Left renal cortex interstitium (tissue), 4 donors: ENCODE measurements at regions not wholly inside any gene's neighbourhood (a gene's known extent, or its start where the extent isn't known, plus 50 kb on each side); places are given as distances from the start of the nearest gene placed in this dataset.
A peak's percentile ranks its signal among the peaks of the same experiment; 100 is the strongest.
"Not testable (repeated sequence)": the region's sequence is repeated elsewhere in the genome, so short reads cannot be mapped to it uniquely, and the experiment has no call there.

ENCODE experiments used
- DNase-seq, 4 donors: peaks; one replicate each; pipeline ENCODE4 v3.0.0-alpha.2; 2013; ENCODE audit warnings: low read depth in 4 of 4, low spot score in 2 of 4, missing footprints in 1 of 4

DNA sequence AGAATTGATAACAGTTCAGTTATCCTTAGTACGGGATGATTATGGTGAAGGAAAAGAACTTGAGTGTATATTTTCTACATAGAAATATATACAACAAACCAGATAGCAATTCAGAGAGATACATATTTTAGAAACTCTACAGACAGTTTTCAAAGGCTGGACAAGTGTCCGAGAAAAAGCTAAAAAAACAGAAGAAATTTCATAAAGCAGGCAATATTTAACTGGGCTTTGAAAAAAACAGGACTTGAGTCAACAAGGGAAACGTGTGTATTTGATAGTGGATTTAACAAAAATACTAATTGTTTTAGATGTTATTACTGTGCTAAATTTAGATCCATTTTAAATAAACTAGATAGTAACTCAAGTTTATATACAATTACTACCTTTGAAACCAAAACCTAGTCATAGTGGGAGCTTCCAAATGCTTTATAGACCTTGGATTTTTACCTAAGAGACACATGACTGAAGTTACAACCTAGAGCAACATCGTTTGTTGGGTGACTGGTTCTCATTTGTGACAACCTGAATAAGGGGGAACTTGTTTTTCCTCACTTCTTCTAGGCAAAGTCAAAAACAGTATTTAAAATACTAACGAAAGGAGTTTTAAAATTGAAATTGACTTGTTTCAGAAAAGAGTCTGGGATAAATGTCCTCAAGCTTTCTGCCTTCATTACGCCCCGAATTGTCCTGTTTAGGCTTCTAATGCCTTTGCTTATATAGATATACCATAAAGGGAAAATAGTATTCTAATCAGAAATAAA lies 116.7 kb upstream of the PRSS16 start:
- no peak for DNase-seq

DNA sequence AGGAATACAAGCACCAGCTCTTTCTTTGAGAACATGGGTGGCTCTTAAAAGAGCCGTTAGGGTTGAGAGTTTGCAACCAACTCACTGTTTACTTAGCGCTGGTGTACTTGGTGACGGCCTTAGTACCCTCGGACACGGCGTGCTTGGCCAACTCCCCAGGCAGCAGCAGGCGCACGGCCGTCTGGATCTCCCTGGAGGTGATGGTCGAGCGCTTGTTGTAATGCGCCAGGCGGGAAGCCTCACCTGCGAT lies 115.3 kb upstream of the PRSS16 start:
- DNase-seq: not testable (repeated sequence)

DNA sequence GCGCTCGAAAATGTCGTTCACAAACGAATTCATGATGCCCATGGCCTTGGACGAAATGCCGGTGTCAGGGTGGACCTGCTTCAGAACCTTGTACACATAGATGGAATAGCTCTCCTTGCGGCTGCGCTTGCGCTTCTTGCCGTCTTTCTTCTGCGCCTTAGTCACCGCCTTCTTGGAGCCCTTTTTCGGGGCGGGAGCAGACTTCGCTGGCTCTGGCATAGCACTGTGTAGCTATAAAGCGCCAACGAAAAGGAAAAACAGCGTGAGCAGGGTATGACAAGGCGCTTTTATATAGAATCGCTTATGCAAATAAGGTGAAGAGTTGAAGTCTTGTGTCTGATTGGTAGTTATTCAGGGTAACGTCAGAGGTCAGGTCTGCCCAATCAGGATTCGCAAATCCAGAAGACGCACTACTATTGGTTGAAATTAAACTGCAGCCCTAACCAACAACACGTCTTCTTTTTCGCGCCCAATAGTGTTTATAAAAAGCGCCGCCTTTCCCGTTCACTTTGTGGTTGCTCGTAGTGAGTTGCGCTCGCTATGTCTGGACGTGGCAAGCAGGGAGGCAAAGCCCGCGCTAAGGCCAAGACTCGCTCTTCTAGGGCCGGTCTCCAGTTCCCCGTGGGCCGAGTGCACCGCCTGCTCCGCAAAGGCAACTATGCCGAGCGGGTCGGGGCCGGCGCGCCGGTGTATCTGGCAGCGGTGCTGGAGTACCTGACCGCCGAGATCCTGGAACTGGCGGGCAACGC lies 114.8 kb upstream of the PRSS16 start:
- peak; percentile 99 to 100 (median 100) for DNase-seq

DNA sequence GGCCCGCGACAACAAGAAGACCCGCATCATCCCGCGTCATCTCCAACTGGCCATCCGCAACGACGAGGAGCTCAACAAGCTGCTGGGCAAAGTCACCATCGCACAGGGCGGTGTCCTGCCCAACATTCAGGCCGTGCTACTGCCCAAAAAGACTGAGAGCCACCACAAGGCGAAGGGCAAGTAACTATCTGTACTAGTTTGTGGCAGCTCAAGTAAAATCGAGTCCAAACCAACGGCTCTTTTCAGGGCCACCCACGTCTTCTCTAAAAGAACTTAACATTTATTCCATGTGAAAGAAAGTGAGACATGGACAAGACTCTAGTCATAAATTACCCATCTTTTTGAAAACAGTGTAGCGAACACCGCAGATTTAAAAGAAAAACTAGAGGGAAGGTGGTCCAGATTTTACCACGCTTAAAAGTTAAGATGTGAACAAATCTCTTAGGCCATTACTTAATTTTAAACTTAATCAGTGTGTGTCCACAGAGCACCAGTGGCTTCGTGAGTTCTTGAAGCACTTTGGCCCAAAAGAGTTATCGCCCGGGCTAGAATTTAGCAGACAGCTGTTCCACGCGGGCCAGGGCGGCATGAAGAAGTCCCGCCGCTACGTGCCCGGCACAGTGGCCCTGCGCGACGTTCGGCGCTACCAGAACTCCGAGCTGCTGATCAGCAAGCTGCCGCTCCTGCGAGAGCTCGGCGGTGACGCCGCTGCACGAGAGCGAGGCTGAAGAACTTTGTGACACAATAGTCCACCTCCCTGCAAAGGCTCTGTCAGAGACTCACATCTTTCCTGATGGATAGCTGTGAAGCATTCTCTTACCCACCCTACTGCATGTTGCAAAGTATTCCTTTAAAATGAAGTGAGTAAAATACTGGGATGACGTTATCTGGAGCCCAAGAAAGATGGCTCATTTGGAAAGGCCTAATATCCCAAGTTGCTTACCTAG lies 113.9 kb upstream of the PRSS16 start:
- no peak for DNase-seq

DNA sequence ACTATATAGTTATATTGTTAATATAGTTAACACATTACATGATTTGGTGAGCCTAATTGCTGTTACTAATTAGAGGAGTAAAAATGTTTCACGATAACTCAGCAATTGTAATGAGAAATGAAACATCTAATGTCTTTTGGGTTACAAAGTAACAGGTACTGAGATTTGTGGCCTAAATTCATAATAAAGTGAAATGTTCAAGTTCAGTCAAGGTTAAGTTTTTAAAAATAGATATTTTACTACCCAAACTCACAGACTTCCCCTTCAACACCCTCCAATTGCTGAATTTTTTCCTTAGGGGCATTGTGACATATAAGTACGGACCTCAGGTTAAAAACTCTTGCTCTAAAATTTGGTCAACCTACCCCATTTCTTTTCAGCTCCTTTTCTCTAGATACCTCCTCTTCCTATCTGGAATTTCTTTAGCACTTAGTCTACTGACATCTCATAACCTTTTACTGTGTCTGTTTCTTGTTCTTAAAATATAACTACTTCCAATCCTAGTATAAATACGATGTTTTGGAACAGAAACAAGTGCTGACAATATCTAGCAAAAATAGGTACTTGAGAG lies 112.3 kb upstream of the PRSS16 start:
- no peak for DNase-seq

DNA sequence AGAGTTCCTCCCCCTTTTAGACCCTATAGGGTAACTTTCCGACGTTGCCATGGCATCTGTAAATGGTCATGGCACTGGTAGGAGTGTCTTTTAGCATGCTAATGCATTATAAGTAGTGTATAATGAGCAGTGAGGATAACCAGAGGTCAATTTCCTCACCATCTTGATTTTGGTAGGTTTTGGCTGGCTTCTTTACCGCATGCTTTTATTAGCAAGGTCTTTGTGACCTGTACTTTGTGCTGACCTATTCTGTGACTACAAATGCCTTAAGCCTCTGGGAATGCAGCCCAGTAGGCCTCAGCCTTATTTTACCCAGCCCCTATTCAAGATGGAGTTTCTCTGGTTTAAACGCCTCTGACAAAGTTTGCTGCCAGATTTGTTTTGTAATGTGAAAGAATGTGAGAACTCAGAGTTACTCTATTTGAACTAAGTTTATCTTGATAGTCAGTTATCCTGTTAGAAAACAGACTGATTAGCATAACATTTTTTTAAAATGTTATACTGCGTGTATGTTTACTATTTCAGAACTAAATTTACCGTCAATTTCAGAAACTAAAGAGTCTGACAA lies 111.3 kb upstream of the PRSS16 start:
- no peak for DNase-seq

DNA sequence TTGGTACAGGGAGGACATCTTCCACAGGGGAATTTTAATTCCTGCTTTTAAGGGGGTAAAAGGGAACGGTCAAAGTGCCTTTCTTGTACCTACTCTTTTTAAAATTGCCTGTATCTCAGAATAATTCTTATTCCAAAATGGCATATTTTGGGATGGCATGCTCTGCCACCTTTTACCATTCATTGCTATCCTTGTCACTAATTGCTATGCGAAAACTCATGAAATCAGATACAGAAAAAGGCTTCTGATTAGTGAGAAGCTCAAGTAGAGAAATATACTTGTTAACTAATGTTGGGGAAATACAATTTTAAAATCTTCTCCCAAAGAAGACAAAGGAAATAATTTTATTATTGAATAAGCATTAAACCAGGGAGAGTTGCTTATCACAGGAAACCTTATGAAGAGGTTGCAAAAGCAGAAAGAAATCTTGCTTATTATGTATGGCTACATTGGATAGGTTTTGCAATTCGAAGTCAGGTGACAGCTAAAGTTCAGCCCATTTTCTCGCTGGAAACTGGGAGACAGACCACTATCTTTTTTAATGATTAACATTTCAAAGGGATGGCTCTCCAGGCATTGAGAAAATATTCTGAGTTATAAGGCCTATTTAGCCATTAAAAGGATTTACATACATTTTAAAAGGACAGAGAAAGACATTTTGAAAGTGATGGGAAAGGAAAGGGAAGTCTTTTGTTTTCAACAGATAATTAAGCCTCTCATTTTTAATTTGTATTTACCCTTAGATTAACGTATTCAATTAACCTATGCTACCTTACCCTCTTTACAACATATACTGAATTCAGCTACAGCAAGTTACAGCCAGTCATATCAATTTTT lies 110.3 kb upstream of the PRSS16 start:
- DNase-seq: no peak

DNA sequence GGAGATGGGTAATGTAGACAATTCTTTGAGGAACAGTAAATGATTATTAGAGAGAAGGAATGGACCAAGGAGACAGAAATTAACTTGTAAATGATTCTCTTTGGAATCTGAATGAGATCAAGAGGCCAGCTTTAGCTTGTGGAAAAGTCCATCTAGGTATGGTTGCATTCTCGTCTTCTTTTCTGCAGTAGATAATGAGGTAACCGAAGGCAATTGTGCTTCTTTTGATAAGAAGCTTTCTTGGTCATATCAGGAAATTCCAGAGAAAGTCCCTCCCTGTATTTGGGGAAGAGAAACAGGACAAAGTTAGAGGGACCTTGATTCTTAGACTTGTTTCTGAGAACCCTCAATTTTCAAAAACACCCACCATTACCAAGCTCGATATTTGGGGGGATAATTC lies 109.1 kb upstream of the PRSS16 start:
- DNase-seq: no peak

DNA sequence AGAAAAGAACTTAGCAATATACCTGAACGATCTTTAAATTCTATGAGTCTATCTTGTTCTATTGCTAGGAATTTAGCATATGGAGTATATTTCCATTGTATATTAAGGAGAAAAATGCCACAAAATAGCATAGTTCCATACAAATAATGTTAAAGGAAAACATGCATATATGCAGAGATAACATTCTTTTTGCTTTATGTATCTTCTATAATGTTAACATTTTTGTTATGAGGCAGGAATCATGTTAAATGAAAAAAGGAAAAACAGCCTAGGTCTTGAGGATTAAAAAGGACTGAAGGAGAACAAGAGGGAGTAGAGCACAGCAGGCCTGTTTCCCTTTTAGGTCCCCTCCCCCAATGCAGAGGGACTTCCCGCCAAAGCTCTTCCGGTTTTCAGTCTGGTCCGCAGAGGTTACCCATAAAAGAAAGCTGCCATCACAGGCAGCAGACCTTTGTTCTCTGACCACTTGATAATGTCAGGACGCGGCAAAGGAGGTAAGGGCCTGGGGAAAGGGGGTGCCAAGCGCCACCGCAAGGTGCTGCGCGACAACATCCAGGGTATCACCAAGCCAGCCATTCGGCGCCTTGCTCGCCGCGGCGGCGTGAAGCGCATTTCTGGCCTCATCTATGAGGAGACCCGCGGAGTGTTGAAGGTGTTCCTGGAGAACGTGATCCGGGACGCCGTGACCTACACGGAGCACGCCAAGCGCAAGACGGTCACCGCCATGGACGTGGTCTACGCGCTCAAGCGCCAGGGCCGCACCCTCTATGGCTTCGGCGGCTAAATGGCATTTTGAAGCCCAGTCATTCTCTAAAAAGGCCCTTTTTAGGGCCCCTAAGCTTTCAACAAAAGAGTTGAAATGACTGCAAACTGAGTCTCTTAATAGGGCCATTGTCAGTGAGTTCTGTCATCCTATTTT lies 108.4 kb upstream of the PRSS16 start:
- DNase-seq: peak; percentile 69 to 87 (median 85)

DNA sequence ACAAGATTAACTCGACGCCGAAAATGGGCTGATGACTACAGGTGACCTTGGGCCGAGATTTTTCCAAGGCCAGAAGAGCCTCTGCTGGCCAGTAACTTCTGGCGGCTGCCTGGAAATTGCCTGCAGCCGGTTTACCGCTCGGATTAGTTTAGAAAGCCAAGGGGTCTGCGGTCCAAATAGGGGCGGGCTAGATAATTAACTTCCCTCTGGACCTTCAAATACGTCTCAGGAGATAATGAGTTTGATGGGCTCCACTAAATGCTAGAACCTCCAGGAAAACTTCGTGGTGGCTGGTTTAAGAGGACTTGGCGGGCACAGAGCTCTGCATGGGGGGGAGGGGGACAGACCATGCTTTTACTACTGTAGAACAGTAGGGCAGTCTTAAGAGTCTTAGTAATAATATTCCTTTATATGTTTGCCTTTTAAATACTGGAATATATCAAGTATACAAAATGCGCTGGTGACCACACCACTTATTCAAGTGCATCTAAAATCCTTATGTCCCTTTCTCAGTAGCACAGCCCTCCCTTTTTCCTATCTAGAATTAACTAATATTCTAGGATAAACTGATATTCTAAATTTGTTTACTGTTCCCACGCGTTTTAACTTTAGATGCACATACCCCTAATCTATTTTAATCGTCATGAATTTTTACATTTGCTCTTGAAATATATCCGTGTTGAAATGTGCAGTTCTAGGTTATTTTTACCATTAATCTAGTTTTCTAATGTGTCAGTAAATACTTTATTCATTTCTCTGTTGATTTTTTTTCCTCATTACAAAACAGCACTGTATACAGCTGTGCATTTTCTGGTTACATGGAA lies 107.5 kb upstream of the PRSS16 start:
- DNase-seq: no peak

DNA sequence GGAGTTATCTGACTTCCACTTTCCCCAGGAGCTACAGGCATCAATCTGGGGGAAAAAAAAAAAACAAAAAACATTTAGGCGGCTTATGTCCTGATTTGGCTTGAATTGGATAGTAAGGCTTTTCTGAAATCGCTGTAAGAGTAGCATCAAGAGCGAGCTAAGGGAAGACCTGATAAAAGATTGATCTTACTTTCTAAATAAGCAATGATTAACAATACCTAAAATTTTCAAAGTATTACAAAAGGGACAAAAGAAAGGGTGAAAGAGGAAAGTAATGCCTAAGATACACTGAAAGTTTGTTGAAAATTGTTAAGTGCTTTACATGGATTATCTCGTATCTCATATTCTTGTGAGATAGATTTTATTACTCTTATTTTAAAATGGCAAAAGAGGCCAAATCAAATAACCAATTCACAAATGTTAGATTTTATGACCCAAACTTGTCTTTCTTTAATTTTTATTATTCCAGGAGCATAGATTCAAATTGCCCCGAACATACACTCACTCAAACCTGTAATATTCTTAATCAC lies 106.4 kb upstream of the PRSS16 start:
- no peak for DNase-seq

DNA sequence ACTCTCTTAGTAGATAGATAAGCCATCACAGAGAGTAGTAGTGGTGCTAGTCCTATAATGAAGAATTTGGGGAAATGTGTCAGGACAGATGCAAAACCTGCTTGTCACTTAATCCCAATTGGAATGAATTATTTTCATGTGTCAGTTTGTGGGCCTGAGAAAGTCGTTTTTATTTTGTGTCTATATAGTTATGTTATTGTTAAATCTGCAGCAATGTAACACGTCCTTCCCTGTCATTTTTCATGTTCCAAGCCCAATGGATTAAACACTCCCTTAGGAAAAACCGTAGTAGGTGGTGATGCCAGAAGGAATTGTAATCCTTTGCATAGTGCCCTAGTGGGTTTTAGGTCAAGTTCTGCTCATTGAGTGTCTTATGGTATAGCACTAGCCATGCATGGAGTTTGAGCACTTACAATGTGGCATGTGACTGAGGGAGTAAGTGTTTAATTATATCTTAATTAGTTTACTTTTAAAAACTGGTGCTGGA lies 105.9 kb upstream of the PRSS16 start:
- no peak for DNase-seq

DNA sequence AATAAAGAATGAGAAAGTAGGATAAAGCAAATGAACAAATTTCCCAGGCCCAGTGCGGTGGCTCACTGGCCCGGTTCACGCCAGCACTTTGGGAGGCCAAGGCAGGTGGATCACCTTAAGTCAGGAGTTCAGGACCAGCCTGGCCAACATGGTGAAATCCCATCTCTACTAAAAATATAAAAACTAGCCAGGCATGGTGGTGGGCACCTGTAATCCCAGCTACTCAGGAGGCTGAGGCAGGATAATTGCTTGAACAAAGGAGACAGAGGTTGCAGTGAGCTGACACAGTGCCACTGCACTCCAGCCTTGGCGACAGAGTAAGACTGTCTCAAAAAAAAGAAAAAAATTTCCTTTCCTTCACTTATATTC lies 104.5 kb upstream of the PRSS16 start:
- not testable (repeated sequence) for DNase-seq

DNA sequence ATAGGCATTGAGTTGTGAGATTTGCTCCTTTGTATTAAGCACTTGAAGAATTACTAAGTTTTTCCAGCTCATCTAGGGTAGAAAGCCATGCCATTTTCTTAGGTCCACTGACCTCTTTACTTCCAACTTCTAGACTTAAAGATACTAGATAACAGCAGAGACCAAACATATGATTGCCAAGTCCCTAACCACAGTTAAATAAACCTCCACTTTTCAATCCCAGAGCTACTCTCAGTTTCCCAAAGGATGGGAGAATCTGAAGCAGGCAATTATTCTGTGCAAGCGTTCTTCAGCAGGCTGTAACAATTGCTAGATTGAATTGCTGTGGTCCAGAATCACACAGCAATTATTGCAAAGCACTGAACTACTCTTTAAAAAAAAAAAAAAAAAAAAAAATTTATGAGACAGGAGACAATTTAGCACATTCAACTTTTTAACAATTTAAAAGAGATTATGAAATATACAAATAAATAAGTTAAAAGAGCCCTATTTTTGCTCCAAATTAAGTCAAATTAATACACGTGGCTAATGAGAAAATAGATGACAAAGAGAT lies 104.0 kb upstream of the PRSS16 start:
- DNase-seq: no peak

DNA sequence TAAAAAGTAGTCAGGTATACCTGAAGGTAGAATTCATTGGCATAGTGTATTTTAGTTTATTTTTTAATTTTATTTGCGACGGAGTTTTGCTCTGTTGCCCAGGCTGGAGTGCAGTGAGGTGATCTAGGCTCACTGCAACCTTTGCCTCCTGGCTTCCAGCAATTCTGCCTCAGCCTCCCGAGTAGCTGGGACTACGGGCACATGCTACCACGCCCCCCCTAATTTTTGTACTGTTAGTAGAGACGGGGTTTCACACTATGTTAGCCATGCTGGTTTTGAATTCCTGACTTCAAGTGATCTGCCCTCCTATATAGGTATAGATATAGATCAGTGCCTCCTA lies 102.8 kb upstream of the PRSS16 start:
- no peak for DNase-seq

DNA sequence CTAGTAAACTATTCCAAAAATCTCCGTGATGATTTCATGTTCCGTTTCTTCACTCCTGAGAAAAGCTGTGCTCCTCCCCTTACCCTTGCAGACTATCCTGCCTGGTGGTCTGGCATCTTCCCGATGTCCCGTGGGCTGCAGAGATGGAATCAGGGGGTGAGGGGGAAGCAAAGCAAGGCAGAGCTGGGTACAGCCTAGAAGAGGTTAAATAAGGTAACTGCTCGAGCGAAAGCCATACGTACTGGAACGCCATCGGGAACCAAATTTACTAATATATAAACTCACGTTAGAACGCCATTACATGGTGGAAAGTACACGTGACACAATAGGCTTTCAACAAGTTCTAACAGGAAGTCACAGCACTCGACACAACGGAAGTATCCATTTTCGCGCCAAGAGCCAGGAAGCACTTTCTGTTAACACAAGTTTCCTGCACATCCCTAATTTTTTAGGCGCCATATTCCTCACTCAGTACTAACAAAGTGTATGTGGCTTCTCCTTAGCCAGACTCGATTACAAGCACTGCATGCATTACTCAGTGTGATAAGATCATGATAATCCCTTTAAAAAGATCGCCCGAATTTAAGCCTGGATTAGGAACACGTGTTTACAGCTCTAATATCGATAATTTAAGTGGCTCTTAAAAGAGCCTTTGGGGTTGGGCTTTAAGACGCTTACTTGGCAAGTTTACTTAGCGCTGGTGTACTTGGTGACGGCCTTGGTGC lies 101.6 kb upstream of the PRSS16 start:
- peak; percentile 79 to 91 (median 84) for DNase-seq

DNA sequence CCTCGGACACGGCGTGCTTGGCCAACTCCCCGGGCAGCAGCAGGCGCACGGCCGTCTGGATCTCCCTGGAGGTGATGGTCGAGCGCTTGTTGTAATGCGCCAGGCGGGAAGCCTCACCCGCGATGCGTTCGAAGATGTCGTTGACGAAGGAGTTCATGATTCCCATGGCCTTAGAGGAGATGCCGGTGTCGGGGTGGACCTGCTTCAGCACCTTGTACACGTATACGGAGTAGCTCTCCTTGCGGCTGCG lies 101.1 kb upstream of the PRSS16 start:
- DNase-seq: not testable (repeated sequence)
